ENCODE measurements at regions not wholly inside any gene's neighbourhood (a gene's known extent, or its start where the extent isn't known, plus 50 kb on each side); places are given as distances from the start of the nearest gene placed in this dataset.

- H3K4ac ChIP-seq (ENCODE audit: low read depth, low read length) = no peak overlapping the region
- no peaks in the 10 kb centered on the region for H3K9me3 ChIP-seq (ENCODE audit: control insufficient read depth, insufficient read depth, low read length)
- no peaks in the 10 kb centered on the region for H3K4me1 ChIP-seq (ENCODE audit: control insufficient read depth, insufficient read depth, low read length)
- intact Hi-C loops (cut with micrococcal nuclease) = no loop called here
- CTCF ChIA-PET = no interaction called here
- H3K9ac ChIP-seq (ENCODE audit: low read depth, low read length) = no peak overlapping the region
- H2BK15ac ChIP-seq (ENCODE audit: low read depth, low read length) = no peak overlapping the region
- H2AK9ac ChIP-seq (replicated peaks; ENCODE audit: low read depth, low read length, poor library complexity) = no peak overlapping the region
- H2BK5ac ChIP-seq (ENCODE audit: low read depth, low read length, poor library complexity, severe bottlenecking) = no peak overlapping the region
- TF ChIP-seq POLR2A (IDR thresholded peaks at IDR 0.05; ENCODE audit: low read depth, low read length) (no peak), BHLHE40 (IDR thresholded peaks at IDR 0.05; ENCODE audit: low read depth, low read length) (no peak), RFX5 (IDR thresholded peaks at IDR 0.05; ENCODE audit: low read depth, low read length) (no peak), CHD1 (IDR thresholded peaks at IDR 0.05; ENCODE audit: low read depth, low read length) (no peak), MAFK (IDR thresholded peaks at IDR 0.05; ENCODE audit: low read depth, low read length) (no peak), FOS (IDR thresholded peaks at IDR 0.05; ENCODE audit: low read depth, low read length) (no peak), RCOR1 (IDR thresholded peaks at IDR 0.05; ENCODE audit: insufficient replicate concordance, low read length) (no peak), SMC3 (IDR thresholded peaks at IDR 0.05; ENCODE audit: low read depth, low read length) (no peak), ELK1 (IDR thresholded peaks at IDR 0.05; ENCODE audit: borderline replicate concordance, low read depth, low read length) (no peak), RAD21 (IDR thresholded peaks at IDR 0.05; ENCODE audit: low read length) (no peak), MXI1 (IDR thresholded peaks at IDR 0.05; ENCODE audit: borderline replicate concordance, low read depth, low read length) (no peak)
- TF ChIP-seq, protein P1, sequence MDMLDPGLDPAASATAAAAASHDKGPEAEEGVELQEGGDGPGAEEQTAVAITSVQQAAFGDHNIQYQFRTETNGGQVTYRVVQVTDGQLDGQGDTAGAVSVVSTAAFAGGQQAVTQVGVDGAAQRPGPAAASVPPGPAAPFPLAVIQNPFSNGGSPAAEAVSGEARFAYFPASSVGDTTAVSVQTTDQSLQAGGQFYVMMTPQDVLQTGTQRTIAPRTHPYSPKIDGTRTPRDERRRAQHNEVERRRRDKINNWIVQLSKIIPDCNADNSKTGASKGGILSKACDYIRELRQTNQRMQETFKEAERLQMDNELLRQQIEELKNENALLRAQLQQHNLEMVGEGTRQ (IDR thresholded peaks at IDR 0.05; ENCODE audit: low read depth, low read length) = no peak
- TF ChIP-seq, protein P2, sequence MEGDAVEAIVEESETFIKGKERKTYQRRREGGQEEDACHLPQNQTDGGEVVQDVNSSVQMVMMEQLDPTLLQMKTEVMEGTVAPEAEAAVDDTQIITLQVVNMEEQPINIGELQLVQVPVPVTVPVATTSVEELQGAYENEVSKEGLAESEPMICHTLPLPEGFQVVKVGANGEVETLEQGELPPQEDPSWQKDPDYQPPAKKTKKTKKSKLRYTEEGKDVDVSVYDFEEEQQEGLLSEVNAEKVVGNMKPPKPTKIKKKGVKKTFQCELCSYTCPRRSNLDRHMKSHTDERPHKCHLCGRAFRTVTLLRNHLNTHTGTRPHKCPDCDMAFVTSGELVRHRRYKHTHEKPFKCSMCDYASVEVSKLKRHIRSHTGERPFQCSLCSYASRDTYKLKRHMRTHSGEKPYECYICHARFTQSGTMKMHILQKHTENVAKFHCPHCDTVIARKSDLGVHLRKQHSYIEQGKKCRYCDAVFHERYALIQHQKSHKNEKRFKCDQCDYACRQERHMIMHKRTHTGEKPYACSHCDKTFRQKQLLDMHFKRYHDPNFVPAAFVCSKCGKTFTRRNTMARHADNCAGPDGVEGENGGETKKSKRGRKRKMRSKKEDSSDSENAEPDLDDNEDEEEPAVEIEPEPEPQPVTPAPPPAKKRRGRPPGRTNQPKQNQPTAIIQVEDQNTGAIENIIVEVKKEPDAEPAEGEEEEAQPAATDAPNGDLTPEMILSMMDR (conservative IDR thresholded peaks at IDR 0.05; ENCODE audit: low read depth, low read length) = no peak
- in situ Hi-C loops (cut with MboI; ENCODE audit: low sequenced_read_pairs) = no loop called here
- no peak overlapping the region for H4K8ac ChIP-seq (ENCODE audit: low read depth in 2 of 2, low read length in 2 of 2)
- H2BK20ac ChIP-seq (ENCODE audit: low read depth, low read length) = no peak overlapping the region
- H3K27ac ChIP-seq (ENCODE audit: insufficient read depth, low read length) = no peak overlapping the region
- H2AK5ac ChIP-seq (ENCODE audit: low read depth, low read length) = no peak overlapping the region
- BruUV-seq (replicated peaks) = no TSS peak
- DNase-seq (no peak), ATAC-seq (ENCODE audit: low read depth) (no peak)
- no peaks in the 10 kb centered on the region for H3K79me1 ChIP-seq (ENCODE audit: low read depth in 1 of 2, low read length in 2 of 2)
- no peak overlapping the region for H4K91ac ChIP-seq (ENCODE audit: insufficient read depth, low read depth, low read length)
- WGBS, 2 experiments (ENCODE audit: extremely low coverage in 2 of 2, insufficient read length in 1 of 2) = no CpG with 5 or more reads among the region's 1 CpG
- no peak overlapping the region for H3K4me3 ChIP-seq (ENCODE audit: insufficient read depth, low read depth, low read length)
- no peaks in the 10 kb centered on the region for H3K27me3 ChIP-seq (ENCODE audit: control insufficient read depth, insufficient read depth, low read length)
- dilution Hi-C loops (cut with HindIII; ENCODE audit: low sequenced_read_pairs, unreplicated experiment) = no loop called here
- POLR2A ChIA-PET (ENCODE audit: unreplicated experiment) = no interaction called here
- H4K5ac ChIP-seq (ENCODE audit: low read depth, low read length) = no peak overlapping the region
- no peaks in the 10 kb centered on the region for H4K20me1 ChIP-seq (ENCODE audit: insufficient read depth, low read length)
- H3K18ac ChIP-seq (ENCODE audit: low read depth, low read length) = no peak overlapping the region
- no peaks in the 10 kb centered on the region for H3K36me3 ChIP-seq (ENCODE audit: control insufficient read depth, insufficient read depth, low read length)
- H3K14ac ChIP-seq (replicated peaks; ENCODE audit: low read depth, low read length) = no peak overlapping the region
- H3K23ac ChIP-seq (ENCODE audit: low read depth, low read length) = no peak overlapping the region
- H3K56ac ChIP-seq (ENCODE audit: extremely low read depth, insufficient read depth, low read length) = no peak overlapping the region
- H3K4me2 ChIP-seq (ENCODE audit: low read depth, low read length) = no peak overlapping the region
- H2AFZ ChIP-seq (replicated peaks; ENCODE audit: low read length, poor library complexity) = no peak overlapping the region
- no peaks in the 10 kb centered on the region for H3K9me1 ChIP-seq (ENCODE audit: insufficient read depth, low read length)
- no peak overlapping the region for H2BK120ac ChIP-seq (ENCODE audit: low read depth, low read length)
These were observed 134.7 kb downstream of the KLF5 start for GRCh38 chr13:73193554-73193953.
